ENCODE measurements at regions not wholly inside any gene's neighbourhood (a gene's known extent, or its start where the extent isn't known, plus 50 kb on each side); places are given as distances from the start of the nearest gene placed in this dataset.

GRCh38 chr15:24008476-24008875, 321.4 kb upstream of the NDN start:
- TF ChIP-seq CHD2 (IDR thresholded peaks at IDR 0.05; ENCODE audit: low read length, partially characterized antibody) (no peak), CTCF (IDR thresholded peaks at IDR 0.05) (no peak), REST (IDR thresholded peaks at IDR 0.05) (no peak), JUNB (IDR thresholded peaks at IDR 0.05) (no peak), POLR2A (IDR thresholded peaks at IDR 0.05; ENCODE audit: low read length) (no peak), HDAC2 (IDR thresholded peaks at IDR 0.05) (no peak), ELK1 (IDR thresholded peaks at IDR 0.05; ENCODE audit: low read depth, low read length) (no peak)
